GM12891 (cell line): ENCODE measurements at regions not wholly inside any gene's neighbourhood (a gene's known extent, or its start where the extent isn't known, plus 50 kb on each side); places are given as distances from the start of the nearest gene placed in this dataset.

Experiments
- DNase-seq: peaks from one replicate; pipeline ENCODE4 v3.0.0; 2011; ENCODE audit warnings: low spot score; ENCODE audit not compliant: insufficient read length
- FAIRE-seq: peaks from 2 replicates; lab custom pipeline; 2011; peaks lifted over from hg19 to GRCh38; lab: Jason Lieb, UNC
- PAX5 ChIP-seq: IDR thresholded peaks from 2 replicates; pipeline ENCODE4 v1.6.1; 2011; ENCODE audit warnings: low read length, moderate library complexity, mild to moderate bottlenecking; ENCODE audit not compliant: insufficient read depth, severe bottlenecking
- POLR2A ChIP-seq: IDR thresholded peaks from 2 replicates; pipeline ENCODE4 v1.6.1; 2011; ENCODE audit warnings: low read depth, low read length, control low read depth
- POLR2AphosphoS5 ChIP-seq: IDR thresholded peaks from 2 replicates; pipeline ENCODE4 v1.6.1; 2011; ENCODE audit warnings: low read depth, low read length, control low read depth
- POU2F2 ChIP-seq: IDR thresholded peaks from 2 replicates; pipeline ENCODE4 v1.6.1; 2011; ENCODE audit warnings: low read depth, mild to moderate bottlenecking, control low read depth, low read length, moderate library complexity
- SPI1 ChIP-seq: IDR thresholded peaks from 2 replicates; pipeline ENCODE4 v1.6.1; 2011; ENCODE audit warnings: low read depth, low read length, control low read depth
- TAF1 ChIP-seq: IDR thresholded peaks from 2 replicates; pipeline ENCODE4 v1.6.1; 2011; ENCODE audit warnings: low read depth, low read length, control low read depth

DNA sequence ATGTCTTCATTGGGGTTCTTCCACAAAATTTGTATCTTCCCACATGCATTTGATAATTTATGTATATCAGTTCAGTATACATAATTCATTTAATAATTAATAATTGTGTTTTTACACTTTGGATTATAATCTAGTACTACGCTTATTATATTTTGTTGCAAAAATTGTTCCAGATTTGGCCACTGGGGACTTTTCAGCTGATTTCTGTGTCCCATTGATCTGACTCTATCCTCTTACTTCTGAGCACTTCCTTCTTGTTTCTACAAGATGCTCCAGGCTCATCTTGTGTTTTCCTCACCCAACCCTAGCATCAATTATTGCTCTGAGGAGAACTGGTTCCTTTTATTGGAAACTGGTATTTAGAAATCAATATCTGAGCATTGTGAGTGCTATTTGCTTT, 215.3 kb upstream of the CDH19 start:
- no peak for TF ChIP-seq POLR2A
- TF ChIP-seq TAF1 = no peak
- no peak for TF ChIP-seq SPI1
- no peak for TF ChIP-seq PAX5
- TF ChIP-seq POU2F2 = no peak
- no peak for TF ChIP-seq POLR2AphosphoS5
- no peak for DNase-seq
- no peak for FAIRE-seq

- FAIRE-seq (no peak), DNase-seq (no peak)
- TF ChIP-seq TAF1 = no peak
- no peak for TF ChIP-seq POLR2AphosphoS5
- no peak for TF ChIP-seq SPI1
Observed at GRCh38 chr18:66813138-66813537, 209.2 kb upstream of the CDH19 start.

- FAIRE-seq (no peak), DNase-seq (no peak)
- TF ChIP-seq TAF1 = no peak
- TF ChIP-seq POU2F2 = no peak
- no peak for TF ChIP-seq PAX5
- TF ChIP-seq SPI1 = no peak
- TF ChIP-seq POLR2A = no peak
- TF ChIP-seq POLR2AphosphoS5 = no peak
Observed at GRCh38 chr18:66795051-66795450, 191.2 kb upstream of the CDH19 start.

GRCh38 chr18:66792466-66792865, 188.6 kb upstream of the CDH19 start:
- no peak for FAIRE-seq
- DNase-seq = no peak
- TF ChIP-seq POU2F2 = no peak
- TF ChIP-seq POLR2A = no peak
- no peak for TF ChIP-seq POLR2AphosphoS5
- no peak for TF ChIP-seq TAF1
- no peak for TF ChIP-seq SPI1
- no peak for TF ChIP-seq PAX5

GRCh38 chr18:66780609-66781008, 176.7 kb upstream of the CDH19 start:
- no peak for TF ChIP-seq POLR2AphosphoS5
- TF ChIP-seq POU2F2 = no peak
- no peak for TF ChIP-seq PAX5
- TF ChIP-seq SPI1 = no peak
- no peak for TF ChIP-seq POLR2A
- TF ChIP-seq TAF1 = no peak
- no peak for FAIRE-seq
- DNase-seq = no peak

GRCh38 chr18:66778048-66778447, 174.2 kb upstream of the CDH19 start:
- no peak for FAIRE-seq
- no peak for DNase-seq
- TF ChIP-seq POLR2A (no peak), PAX5 (no peak), POLR2AphosphoS5 (no peak), SPI1 (no peak), TAF1 (no peak), POU2F2 (no peak)

DNA sequence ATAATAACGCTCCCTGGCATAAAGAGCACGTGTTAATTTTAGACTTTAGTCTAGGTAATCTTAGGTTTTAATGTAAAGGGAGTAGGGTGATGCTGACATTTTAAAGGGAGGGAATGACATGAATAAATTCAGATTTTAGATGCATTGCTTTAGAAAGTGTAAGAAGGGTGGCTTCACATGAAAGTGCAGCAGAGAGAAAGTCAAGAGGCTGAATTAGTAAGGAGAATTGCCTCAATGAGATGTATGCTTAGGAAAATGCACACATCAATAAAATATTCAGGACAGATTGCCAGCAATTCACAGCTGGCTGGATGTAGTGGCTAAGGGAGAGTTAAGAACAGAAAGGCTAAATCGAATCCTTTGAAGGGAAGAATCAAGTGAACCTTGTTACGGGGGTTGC, 165.5 kb upstream of the CDH19 start:
- DNase-seq = no peak
- TF ChIP-seq POU2F2 (no peak), PAX5 (no peak), SPI1 (no peak), POLR2A (no peak), POLR2AphosphoS5 (no peak), TAF1 (no peak)
- no peak for FAIRE-seq

DNA sequence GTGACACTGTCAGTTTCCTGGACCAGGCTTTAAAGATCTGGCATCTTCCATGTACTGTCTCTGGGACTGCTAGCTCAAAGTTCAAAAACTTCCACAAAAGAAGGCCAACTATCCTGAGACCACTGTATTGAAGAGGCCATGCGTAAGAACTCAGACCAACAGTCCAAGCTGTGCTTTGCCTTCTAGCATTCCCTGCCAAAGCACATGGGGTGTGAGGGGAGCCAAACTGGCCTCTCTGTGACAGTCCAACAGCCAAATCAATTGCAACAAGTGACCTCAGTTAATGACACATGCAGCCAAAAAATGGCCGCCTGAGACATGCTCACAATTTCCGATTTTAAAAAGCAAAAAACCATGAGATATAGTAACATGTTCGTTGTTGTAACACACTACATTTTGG, 160.3 kb upstream of the CDH19 start:
- TF ChIP-seq TAF1 = no peak
- TF ChIP-seq SPI1 = no peak
- no peak for TF ChIP-seq POLR2A
- no peak for TF ChIP-seq POLR2AphosphoS5
- TF ChIP-seq POU2F2 = no peak
- FAIRE-seq (no peak), DNase-seq (no peak)

- FAIRE-seq (no peak), DNase-seq (no peak)
- no peak for TF ChIP-seq SPI1
- no peak for TF ChIP-seq POLR2A
- TF ChIP-seq TAF1 = no peak
- TF ChIP-seq PAX5 = no peak
- TF ChIP-seq POLR2AphosphoS5 = no peak
- TF ChIP-seq POU2F2 = no peak
Observed at GRCh38 chr18:66761166-66761565, 157.3 kb upstream of the CDH19 start.

DNA sequence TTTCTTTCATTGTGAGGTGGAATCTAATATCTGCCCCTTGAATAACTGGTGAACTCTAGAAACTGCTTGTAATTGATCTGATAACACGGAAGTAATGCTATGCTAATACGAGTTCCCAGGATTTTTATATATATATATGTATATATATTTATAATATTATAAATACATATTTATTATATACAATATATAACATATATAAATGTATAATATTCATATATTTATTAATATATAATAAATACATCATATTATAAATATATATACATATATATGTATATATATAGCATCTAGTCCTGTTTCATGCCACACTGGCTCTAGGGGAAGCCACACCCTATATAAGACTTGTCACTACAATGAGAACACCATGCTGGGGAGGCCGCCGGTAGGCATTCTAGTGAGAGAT, 156.7 kb upstream of the CDH19 start:
- TF ChIP-seq POLR2A = no peak
- FAIRE-seq (no peak), DNase-seq (no peak)
